ENCODE measurements at regions not wholly inside any gene's neighbourhood (a gene's known extent, or its start where the extent isn't known, plus 50 kb on each side); places are given as distances from the start of the nearest gene placed in this dataset.

DNA sequence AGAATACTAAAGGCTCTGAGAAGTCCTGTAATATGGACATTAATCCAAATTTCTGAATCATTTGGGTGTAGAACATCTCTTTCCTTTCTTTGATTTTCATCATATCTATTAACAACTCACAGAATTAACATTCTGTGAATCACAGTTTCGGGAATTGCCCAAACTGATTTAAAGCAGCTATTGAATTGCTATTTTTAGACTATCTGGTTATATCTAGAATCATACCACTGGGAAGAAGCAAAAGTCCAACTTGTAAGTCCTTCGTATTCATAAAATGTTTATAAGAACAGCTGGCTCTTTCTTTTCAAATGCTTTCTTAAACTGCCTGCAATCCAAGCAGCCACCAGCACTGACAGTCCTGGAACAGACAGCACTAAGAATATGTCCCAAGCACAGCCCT, 733.0 kb downstream of the NTRK3 start:
- DNase-seq = no peak
- intact Hi-C loops (cut with DNase I) = no loop called here

DNA sequence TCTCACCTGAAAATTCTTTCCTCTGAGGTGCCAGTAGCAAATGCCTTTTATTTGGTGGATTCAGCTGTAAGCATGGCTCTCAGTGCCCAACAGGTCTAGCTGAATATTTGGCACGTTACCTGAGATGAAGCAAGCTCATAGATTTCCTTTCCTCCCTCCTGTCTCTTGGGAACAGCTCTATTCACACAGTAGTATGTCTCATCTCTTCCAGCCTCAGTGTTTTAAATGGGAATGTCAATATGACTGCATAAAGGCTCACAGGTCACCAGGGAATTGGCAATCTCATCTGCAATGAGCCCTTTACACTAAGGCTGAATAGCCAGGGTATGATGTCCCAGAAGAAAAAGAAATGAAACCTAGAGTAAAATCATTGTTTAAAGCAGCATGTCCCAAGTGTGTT, 733.5 kb downstream of the NTRK3 start:
- intact Hi-C loops (cut with DNase I) = no loop called here
- no peak for DNase-seq

GRCh38 chr15:87518957-87519356, 737.6 kb downstream of the NTRK3 start:
- no peak for DNase-seq
- intact Hi-C loops (cut with DNase I) = no loop called here

GRCh38 chr15:87508086-87508485, 748.5 kb downstream of the NTRK3 start:
- no peak for DNase-seq
- intact Hi-C loops (cut with DNase I) = no loop called here

- no peak for DNase-seq
- intact Hi-C loops (cut with DNase I) = no loop called here
These were observed 754.4 kb downstream of the NTRK3 start for GRCh38 chr15:87502173-87502572.

DNA sequence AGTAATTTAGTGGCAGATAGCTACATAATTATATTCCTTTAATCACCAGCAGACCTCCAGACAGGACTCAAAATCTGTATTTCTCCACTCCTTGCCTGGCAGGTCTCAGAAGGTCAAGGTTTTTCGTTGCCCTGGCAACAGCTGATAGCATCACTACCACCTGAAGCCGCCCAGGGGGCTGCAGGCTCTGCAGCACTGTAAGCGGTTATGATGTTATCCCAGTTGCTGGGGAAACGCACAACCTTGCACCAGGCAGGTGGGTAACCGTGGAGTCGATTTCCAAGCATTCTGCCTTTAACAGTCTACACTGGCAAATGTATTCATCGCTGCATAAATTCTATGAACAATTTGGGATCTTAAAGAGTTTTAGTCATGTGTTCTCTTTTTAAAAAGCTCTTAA, 756.3 kb downstream of the NTRK3 start:
- peak in 34 of 42 donors; percentile 3 to 66 (median 18) for DNase-seq
- intact Hi-C loops (cut with DNase I) = no loop called here

DNA sequence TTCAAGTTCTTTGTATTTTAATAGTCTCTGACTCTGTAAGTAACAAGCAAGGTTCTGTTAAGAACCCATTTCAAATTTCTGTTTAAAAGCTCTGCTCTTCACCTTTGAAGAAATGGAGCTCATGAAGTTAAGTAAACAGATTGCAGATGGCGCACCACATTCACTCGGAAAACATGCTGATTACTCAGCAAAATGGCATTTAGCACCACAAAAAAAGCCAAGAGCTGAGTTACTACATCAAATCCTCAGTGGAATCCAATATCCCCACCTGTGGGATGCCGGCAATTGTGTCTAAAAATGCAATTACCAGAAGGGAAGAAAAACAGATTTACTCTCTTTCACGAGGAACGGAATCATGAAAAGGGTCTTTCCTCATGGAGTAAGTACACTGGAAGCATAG, 758.0 kb downstream of the NTRK3 start:
- intact Hi-C loops (cut with DNase I) = no loop called here
- DNase-seq = no peak

DNA sequence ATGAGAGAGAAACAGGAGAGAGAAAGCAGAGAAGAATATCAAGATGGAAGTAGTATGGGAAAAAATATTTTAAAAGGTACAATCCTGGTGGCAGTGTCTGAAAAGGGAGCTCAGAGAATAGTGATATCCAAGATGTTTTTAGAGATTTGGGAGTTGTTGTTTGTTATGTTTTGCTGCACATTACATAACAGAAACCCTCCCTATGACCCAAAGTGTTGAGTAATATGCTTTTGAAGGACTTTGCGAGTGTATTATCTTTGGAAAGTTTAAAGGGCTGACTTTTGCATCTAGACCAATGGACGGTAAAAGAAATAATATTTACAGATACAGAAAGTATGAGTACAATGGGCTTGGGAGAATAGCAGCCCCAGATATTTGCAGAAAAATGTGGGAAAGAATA, 759.7 kb downstream of the NTRK3 start:
- intact Hi-C loops (cut with DNase I) = no loop called here
- DNase-seq = no peak

- intact Hi-C loops (cut with DNase I) = no loop called here
- no peak for DNase-seq
These were observed 760.4 kb downstream of the NTRK3 start for GRCh38 chr15:87496109-87496508.

GRCh38 chr15:87493803-87494202, 762.7 kb downstream of the NTRK3 start:
- intact Hi-C loops (cut with DNase I) = no loop called here
- DNase-seq = no peak

DNA sequence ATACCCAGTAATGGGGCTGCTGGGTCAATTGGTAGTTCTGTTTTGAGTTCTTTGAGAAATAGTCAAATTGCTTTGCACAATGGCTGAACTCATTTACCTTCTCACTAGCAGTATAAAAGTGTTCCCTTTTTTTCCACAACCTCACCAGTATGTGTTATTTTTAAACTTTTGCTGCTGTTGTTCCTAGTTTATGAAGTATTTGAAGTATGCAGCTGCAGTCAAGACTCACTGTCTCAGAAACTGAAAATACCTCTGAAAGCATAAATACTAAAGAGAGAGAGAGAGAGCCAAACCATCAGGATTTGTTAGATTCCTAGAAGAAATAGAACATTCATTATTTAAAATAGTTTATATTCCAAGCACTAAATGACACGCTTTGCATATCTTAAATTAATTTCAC, 764.2 kb downstream of the NTRK3 start:
- no peak for DNase-seq
- intact Hi-C loops (cut with DNase I) = no loop called here

GRCh38 chr15:87490666-87491065, 765.9 kb downstream of the NTRK3 start:
- intact Hi-C loops (cut with DNase I) = no loop called here
- no peak for DNase-seq

DNA sequence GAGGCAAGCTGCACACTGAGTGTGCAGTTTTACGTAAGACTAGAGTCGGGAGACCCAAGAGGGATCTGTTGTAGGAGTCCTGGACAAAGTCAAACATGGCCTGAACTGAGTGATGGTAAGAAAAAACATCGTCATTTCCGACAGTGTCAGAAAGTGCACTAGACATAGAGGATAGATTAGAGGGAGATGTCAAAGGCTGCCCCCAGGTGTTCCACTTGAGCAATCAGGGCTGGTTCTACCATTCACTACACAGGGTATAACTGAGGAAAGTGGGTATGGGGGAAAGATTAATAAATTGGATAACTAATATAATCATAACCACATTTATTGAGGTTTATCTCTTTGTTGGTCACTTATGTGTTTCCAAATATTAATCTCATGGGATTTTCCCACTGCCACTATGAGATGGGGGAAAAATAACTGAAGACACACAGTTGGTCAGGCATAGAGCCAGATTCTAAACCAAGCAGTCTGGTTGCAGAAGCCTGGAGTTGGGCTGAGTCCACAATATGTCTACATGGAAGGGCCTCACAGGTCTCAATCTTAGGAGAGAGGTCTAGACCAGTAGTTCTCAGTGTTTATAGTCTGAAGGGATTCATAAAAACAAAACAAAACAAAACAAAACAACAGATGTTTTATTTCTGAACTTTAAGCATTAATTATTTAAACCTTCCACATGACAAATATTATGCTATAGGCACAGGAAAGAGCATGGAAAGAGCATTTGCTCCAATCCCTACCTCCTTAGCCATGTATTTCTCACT, 766.5 kb downstream of the NTRK3 start:
- no peak for DNase-seq
- intact Hi-C loops (cut with DNase I) = no loop called here

GRCh38 chr15:87489456-87489855, 767.1 kb downstream of the NTRK3 start:
- intact Hi-C loops (cut with DNase I) = no loop called here

GRCh38 chr15:87487484-87487883, 769.1 kb downstream of the NTRK3 start:
- intact Hi-C loops (cut with DNase I) = no loop called here
- DNase-seq = no peak

More at GRCh38 chr15:87489456-87489855, 767.1 kb downstream of the NTRK3 start:
- DNase-seq = no peak

- DNase-seq = no peak
- intact Hi-C loops (cut with DNase I) = no loop called here
These were observed 773.1 kb downstream of the NTRK3 start for GRCh38 chr15:87483468-87483867.

- DNase-seq = no peak
- intact Hi-C loops (cut with DNase I) = no loop called here
These were observed 775.4 kb downstream of the NTRK3 start for GRCh38 chr15:87481126-87481525.

DNA sequence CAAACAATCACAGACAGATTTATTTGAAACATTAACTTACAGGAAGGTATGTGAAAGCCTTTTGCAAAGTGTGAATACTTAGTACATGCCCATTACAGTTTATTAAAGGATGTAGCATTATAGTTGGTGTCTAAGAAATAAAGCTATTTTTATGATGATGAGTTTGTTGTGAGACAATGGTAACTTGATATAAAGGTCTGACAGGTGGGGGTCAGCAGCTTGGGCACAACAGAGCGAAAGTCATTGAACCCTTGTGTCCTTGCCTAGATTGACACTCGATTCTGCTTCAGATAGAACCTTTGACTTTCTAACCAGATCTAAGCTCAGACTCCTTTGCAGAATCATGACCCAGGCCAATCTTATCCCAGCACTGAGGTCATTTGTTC, 777.9 kb downstream of the NTRK3 start:
- intact Hi-C loops (cut with DNase I) = no loop called here
- no peak for DNase-seq

DNA sequence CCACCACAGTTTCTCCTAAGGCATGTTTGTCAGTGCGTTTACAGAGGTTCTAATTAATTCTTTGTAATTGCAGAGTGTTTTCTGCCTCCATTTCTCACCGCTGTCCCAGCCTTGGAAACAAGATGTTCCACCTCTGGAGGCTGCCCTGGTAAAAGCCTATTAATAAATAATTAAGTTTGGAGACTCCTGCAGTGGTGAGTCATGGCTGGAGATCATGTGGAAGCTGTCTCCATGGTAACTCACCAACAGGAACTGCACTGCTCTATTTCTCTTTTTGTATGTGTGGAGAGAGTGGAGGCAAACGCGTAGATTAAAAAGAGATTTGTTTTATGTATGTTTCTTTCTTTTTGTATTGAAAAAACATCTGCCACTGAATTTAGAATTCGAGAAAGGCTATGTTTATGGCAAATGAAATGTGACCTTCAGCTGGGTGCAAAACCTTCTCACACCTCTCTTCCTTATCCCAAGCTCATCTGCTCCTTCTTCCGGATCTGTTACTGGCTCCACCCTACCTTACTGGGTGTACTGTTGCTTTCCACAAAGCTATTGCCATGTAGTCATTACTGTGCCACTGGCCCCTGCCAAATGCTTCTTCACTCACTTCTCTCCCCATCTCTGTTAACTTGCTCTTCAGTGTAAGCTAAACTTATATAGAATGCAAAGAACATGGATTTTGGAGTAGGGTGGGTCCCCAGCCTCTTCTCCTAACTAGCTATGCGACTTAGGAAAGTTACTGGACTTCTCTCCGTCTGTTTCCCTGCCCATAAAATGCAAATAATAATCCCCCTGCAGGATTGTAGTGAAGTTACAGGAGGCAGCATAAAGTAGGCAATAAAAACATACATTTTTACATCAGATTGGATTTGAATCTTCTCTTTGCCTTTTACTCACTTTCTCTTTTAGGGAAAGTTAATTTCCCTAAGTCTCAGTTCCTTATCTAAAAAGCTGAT, 778.5 kb downstream of the NTRK3 start:
- DNase-seq = peak; percentile 30 to 94 (median 75)
- intact Hi-C loops (cut with DNase I) = no loop called here

DNA sequence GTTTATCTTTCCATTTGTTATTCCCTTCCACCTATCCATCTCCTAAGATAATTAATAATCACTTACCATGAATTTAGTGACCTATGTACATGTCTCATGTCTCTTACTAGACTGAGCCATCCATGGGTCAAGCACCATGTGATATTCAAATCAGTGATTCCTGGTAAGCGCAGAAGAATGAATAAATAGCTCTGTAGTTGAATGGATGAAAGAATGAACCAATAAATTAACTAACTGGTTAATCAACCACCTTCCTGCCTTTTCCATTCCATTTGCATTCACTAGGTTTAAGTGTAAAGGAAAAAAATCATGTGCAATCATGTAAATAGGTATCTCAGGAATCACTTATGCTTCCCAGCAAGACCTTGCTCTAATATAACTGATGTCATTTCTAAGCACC, 779.5 kb downstream of the NTRK3 start:
- intact Hi-C loops (cut with DNase I) = no loop called here
- no peak for DNase-seq

Data from head of caudate nucleus (tissue), 42 donors.